Gastroesophageal sphincter (tissue), 3 donors: ENCODE measurements at regions not wholly inside any gene's neighbourhood (a gene's known extent, or its start where the extent isn't known, plus 50 kb on each side); places are given as distances from the start of the nearest gene placed in this dataset.

Experiments used
- CTCF ChIP-seq, 4 experiments: fragments of 200-600 bp in 2 of 4; fragments of 450-650 bp in 2 of 4; sonication (generic) in 1 of 4; IDR thresholded peaks; one replicate each; pipeline ENCODE4 v1.5.1; 2017 to 2019; ENCODE audit warnings: antibody characterized with exemption in 4 of 4, mild to moderate bottlenecking in 2 of 4, moderate library complexity in 2 of 4
- POLR2A ChIP-seq, 2 donors: fragments of 450-650 bp; IDR thresholded peaks; one replicate each; pipeline ENCODE4 v1.6.1; 2017; ENCODE audit warnings: antibody characterized with exemption in 2 of 2, mild to moderate bottlenecking in 2 of 2, moderate library complexity in 1 of 2

- no peak for TF ChIP-seq CTCF (IDR thresholded peaks at IDR 0.05)
- TF ChIP-seq POLR2A (IDR thresholded peaks at IDR 0.05), result no peak
These were observed 198.5 kb downstream of the BRD1 start for GRCh38 chr22:49629261-49629570.
